ENCODE measurements at regions not wholly inside any gene's neighbourhood (a gene's known extent, or its start where the extent isn't known, plus 50 kb on each side); places are given as distances from the start of the nearest gene placed in this dataset.

- no peak overlapping the region for H3K27ac ChIP-seq (ENCODE audit: low read depth, low read length)
- WGBS, 3 donors, result 91 to 97% (median 97%) methylated on average over 6 of the region's 6 CpGs
Measured at GRCh38 chr2:8416001-8416571, 265.8 kb upstream of the ID2 start.

- WGBS, 3 donors, result 64 to 86% (median 65%) methylated on average over 10 of the region's 10 CpGs
- no peak overlapping the region for H3K27ac ChIP-seq (ENCODE audit: low read depth, low read length)
Measured at GRCh38 chr2:8416849-8417832, 264.7 kb upstream of the ID2 start.

GRCh38 chr2:8418721-8419120, 263.1 kb upstream of the ID2 start:
- WGBS, 3 donors, result 89 to 92% (median 92%) methylated on average over 3 of the region's 3 CpGs
- no peak overlapping the region for H3K27ac ChIP-seq (ENCODE audit: low read depth, low read length)

GRCh38 chr2:8421658-8422449, 260.0 kb upstream of the ID2 start:
- WGBS, 3 donors, result 74 to 84% (median 74%) methylated on average over 11 of the region's 11 CpGs
- H3K27ac ChIP-seq (ENCODE audit: low read depth, low read length), result no peak overlapping the region

- WGBS, 3 donors, result 72 to 82% (median 80%) methylated on average over 4 of the region's 4 CpGs
Measured at GRCh38 chr2:8422450-8422800, 259.4 kb upstream of the ID2 start.

GRCh38 chr2:8424997-8425900, 256.6 kb upstream of the ID2 start:
- no peak overlapping the region for H3K27ac ChIP-seq (ENCODE audit: low read depth, low read length)
- WGBS, 3 donors, result 94 to 96% (median 94%) methylated on average over 26 of the region's 26 CpGs

More at GRCh38 chr2:8422450-8422800, 259.4 kb upstream of the ID2 start:
- H3K27ac ChIP-seq (ENCODE audit: low read depth, low read length), result no peak overlapping the region

- WGBS, 3 donors, result 54 to 82% (median 61%) methylated on average over 10 of the region's 10 CpGs
Measured at GRCh38 chr2:8426550-8426949, 255.3 kb upstream of the ID2 start.

GRCh38 chr2:8427211-8427610, 254.6 kb upstream of the ID2 start:
- WGBS, 3 donors, result 92 to 96% (median 94%) methylated on average over 4 of the region's 4 CpGs

More at GRCh38 chr2:8426550-8426949, 255.3 kb upstream of the ID2 start:
- no peak overlapping the region for H3K27ac ChIP-seq (ENCODE audit: low read depth, low read length)

GRCh38 chr2:8430628-8431027, 251.2 kb upstream of the ID2 start:
- H3K27ac ChIP-seq (ENCODE audit: low read depth, low read length), result no peak overlapping the region
- WGBS, 3 donors, result 81 to 97% (median 95%) methylated on average over 4 of the region's 4 CpGs

More at GRCh38 chr2:8427211-8427610, 254.6 kb upstream of the ID2 start:
- H3K27ac ChIP-seq (ENCODE audit: low read depth, low read length), result no peak overlapping the region

- WGBS, 3 donors, result 76 to 86% (median 81%) methylated on average over 3 of the region's 3 CpGs
Measured at GRCh38 chr2:8431446-8432125, 250.3 kb upstream of the ID2 start.

GRCh38 chr2:8432706-8433336, 249.0 kb upstream of the ID2 start:
- WGBS, 3 donors, result 74 to 96% (median 78%) methylated on average over 8 to 9 of the region's 9 CpGs
- H3K27ac ChIP-seq (ENCODE audit: low read depth, low read length), result no peak overlapping the region

More at GRCh38 chr2:8431446-8432125, 250.3 kb upstream of the ID2 start:
- H3K27ac ChIP-seq (ENCODE audit: low read depth, low read length), result no peak overlapping the region

- H3K27ac ChIP-seq (ENCODE audit: low read depth, low read length), result no peak overlapping the region
- 90 to 97% (median 93%) methylated on average over 3 of the region's 3 CpGs for WGBS, 3 donors
Measured at GRCh38 chr2:8433390-8433789, 248.5 kb upstream of the ID2 start.

GRCh38 chr2:8435608-8436007, 246.2 kb upstream of the ID2 start:
- 63 to 85% (median 80%) methylated on average over 4 of the region's 4 CpGs for WGBS, 3 donors
- no peak overlapping the region for H3K27ac ChIP-seq (ENCODE audit: low read depth, low read length)

GRCh38 chr2:8436585-8436984, 245.3 kb upstream of the ID2 start:
- 92 to 96% (median 96%) methylated on average over 3 of the region's 3 CpGs for WGBS, 3 donors
- H3K27ac ChIP-seq (ENCODE audit: low read depth, low read length), result no peak overlapping the region

GRCh38 chr2:8437228-8437948, 244.5 kb upstream of the ID2 start:
- WGBS, 3 donors, result 94 to 96% (median 95%) methylated on average over 9 of the region's 9 CpGs
- H3K27ac ChIP-seq (ENCODE audit: low read depth, low read length), result no peak overlapping the region

- no peak overlapping the region for H3K27ac ChIP-seq (ENCODE audit: low read depth, low read length)
- 91 to 98% (median 96%) methylated on average over 5 of the region's 5 CpGs for WGBS, 3 donors
Measured at GRCh38 chr2:8437949-8438400, 243.9 kb upstream of the ID2 start.

All from adipose tissue (tissue), 3 donors.